Osteoblast (primary cell): ENCODE measurements at regions not wholly inside any gene's neighbourhood (a gene's known extent, or its start where the extent isn't known, plus 50 kb on each side); places are given as distances from the start of the nearest gene placed in this dataset.

Source experiments
- DNase-seq: peaks from one replicate; pipeline ENCODE4 v3.0.0; 2011; ENCODE audit warnings: low spot score, mixed read lengths; ENCODE audit not compliant: insufficient read length; ENCODE audit errors: missing footprints
- H2AFZ ChIP-seq: 2 replicates; pipeline ENCODE4 v1.6.0; 2011; ENCODE audit warnings: mild to moderate bottlenecking, low read length
- H3K27ac ChIP-seq: 2 replicates; pipeline ENCODE4 v1.5.1; 2011; ENCODE audit warnings: mild to moderate bottlenecking, low read depth, low read length, moderate library complexity
- H3K27me3 ChIP-seq: 2 replicates; pipeline ENCODE4 v1.6.0; 2012; ENCODE audit warnings: mild to moderate bottlenecking, control low read depth, inconsistent platforms, low read length, moderate library complexity; ENCODE audit not compliant: insufficient read depth
- H3K36me3 ChIP-seq: 2 replicates; pipeline ENCODE4 v1.5.1; 2011; ENCODE audit warnings: mild to moderate bottlenecking, low read length, control low read depth, moderate library complexity; ENCODE audit not compliant: insufficient read depth
- H3K4me1 ChIP-seq: 2 replicates; pipeline ENCODE4 v1.5.1; 2011; ENCODE audit warnings: mild to moderate bottlenecking, low read length, control low read depth, moderate library complexity; ENCODE audit not compliant: insufficient read depth
- H3K4me2 ChIP-seq: 2 replicates; pipeline ENCODE4 v1.6.0; 2011; ENCODE audit warnings: mild to moderate bottlenecking, low read length; ENCODE audit not compliant: insufficient read depth
- H3K4me3 ChIP-seq: fragments of 200-600 bp; sonication (generic); 3 replicates; pipeline ENCODE4 v1.5.1; 2012; ENCODE audit warnings: mild to moderate bottlenecking, low read length, inconsistent platforms; ENCODE audit not compliant: insufficient read depth
- H3K79me2 ChIP-seq: 2 replicates; pipeline ENCODE4 v1.6.0; 2012; ENCODE audit warnings: mild to moderate bottlenecking, low read length, control low read depth, inconsistent platforms; ENCODE audit not compliant: insufficient read depth
- H3K9me3 ChIP-seq: 2 replicates; pipeline ENCODE4 v1.5.1; 2011; ENCODE audit warnings: low read depth, low read length, control low read depth
- H4K20me1 ChIP-seq: 2 replicates; pipeline ENCODE4 v1.6.0; 2012; ENCODE audit warnings: mild to moderate bottlenecking, low read length, control low read depth; ENCODE audit not compliant: insufficient read depth
- CTCF ChIP-seq: IDR thresholded peaks from 2 replicates; pipeline ENCODE4 v1.5.1; 2011; ENCODE audit warnings: mild to moderate bottlenecking, low read depth, low read length, moderate library complexity; ENCODE audit errors: extremely low read depth

- Histone ChIP-seq H3K4me2 (no peak overlapping the region), H3K9me3 (peaks cover 2% of the 10 kb centered on the region)
Measured at GRCh38 chr1:114258074-114258473, 104.4 kb upstream of the SYT6 start.

DNA sequence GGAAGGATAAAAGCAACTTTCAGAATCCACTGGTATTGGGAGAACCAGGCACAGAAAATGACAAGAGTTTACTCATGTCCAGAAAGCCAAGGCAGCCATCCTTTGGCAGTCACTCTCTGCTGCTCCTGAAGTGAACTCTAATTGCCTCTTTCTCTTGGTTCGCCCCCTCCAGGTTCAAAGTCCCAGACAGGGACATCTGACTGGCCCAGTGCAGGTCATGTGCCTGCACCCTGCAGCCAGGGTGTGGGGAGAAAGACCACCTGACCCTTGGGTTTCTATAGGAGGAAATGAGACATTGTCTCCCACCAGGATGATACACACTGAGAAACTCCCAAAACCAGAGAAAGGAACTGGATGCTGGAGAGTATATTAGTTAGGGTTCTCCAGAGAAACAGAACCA, 103.9 kb upstream of the SYT6 start:
- H4K20me1 ChIP-seq = no peaks in the 10 kb centered on the region
- no peaks in the 10 kb centered on the region for H3K4me1 ChIP-seq
- TF ChIP-seq CTCF = no peak
- H3K36me3 ChIP-seq = no peaks in the 10 kb centered on the region
- no peak overlapping the region for H3K4me3 ChIP-seq
- H3K4me2 ChIP-seq = no peak overlapping the region
- H3K27me3 ChIP-seq = peaks cover 15% of the 10 kb centered on the region
- no peak for DNase-seq
- H2AFZ ChIP-seq = no peak overlapping the region
- H3K27ac ChIP-seq = no peak overlapping the region
- no peaks in the 10 kb centered on the region for H3K79me2 ChIP-seq
- peaks cover 2% of the 10 kb centered on the region for H3K9me3 ChIP-seq

More at GRCh38 chr1:114258074-114258473, 104.4 kb upstream of the SYT6 start:
- Histone ChIP-seq H3K4me1 (no peaks in the 10 kb centered on the region), H3K27me3 (peaks cover 15% of the 10 kb centered on the region), H3K4me3 (no peak overlapping the region), H2AFZ (no peak overlapping the region), H3K27ac (no peak overlapping the region), H3K79me2 (no peaks in the 10 kb centered on the region), H3K36me3 (no peaks in the 10 kb centered on the region), H4K20me1 (no peaks in the 10 kb centered on the region)
- DNase-seq = no peak
- TF ChIP-seq CTCF = no peak

DNA sequence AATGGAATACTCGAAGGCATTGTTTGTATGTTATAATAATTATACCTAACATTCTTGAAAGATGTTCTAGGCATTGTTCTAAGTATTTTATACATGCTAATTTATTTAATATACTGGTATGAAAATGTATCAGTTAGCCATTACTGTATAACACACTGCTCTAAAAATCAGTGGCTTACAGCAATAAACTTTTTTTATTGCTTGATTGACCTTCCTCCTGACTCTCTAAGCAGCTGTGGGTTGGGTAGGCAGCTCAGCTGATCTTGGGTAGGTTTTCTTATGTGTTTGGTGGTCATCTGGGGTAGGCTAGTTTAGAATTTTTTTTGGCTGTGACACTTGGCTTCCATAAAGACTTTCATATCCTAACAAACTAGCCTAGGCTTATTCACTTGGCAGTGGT, 100.2 kb upstream of the SYT6 start:
- Histone ChIP-seq H3K36me3 (no peaks in the 10 kb centered on the region), H3K9me3 (peaks cover 2% of the 10 kb centered on the region), H2AFZ (no peak overlapping the region), H3K4me2 (no peak overlapping the region), H3K79me2 (no peaks in the 10 kb centered on the region), H3K4me3 (no peak overlapping the region), H4K20me1 (no peaks in the 10 kb centered on the region), H3K27me3 (peaks cover 2% of the 10 kb centered on the region), H3K27ac (no peak overlapping the region), H3K4me1 (no peaks in the 10 kb centered on the region)
- TF ChIP-seq CTCF = no peak
- DNase-seq = no peak

DNA sequence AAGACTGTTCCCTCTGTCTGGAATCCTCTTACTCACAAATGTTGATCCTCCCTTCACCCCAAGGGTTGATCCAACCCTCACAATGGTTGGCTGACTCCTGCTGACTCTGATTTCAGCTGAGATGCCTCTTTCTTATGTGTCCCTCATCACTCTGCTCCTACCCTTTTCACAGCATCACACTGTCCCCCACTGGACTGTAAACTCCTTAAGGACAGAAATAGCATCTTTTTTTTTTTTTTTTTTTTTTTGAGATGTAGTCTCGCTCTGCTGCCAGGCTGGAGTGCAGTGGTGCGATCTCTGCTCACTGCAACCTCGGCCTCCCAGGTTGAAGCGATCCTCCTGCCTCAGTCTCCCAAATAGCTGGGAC, 97.9 kb upstream of the SYT6 start:
- Histone ChIP-seq H2AFZ (no peak overlapping the region), H3K4me2 (no peak overlapping the region), H3K4me3 (no peak overlapping the region), H3K36me3 (no peaks in the 10 kb centered on the region), H3K27ac (no peak overlapping the region), H3K9me3 (peaks cover 2% of the 10 kb centered on the region), H3K79me2 (no peaks in the 10 kb centered on the region), H3K27me3 (peaks cover 2% of the 10 kb centered on the region), H4K20me1 (no peaks in the 10 kb centered on the region), H3K4me1 (no peaks in the 10 kb centered on the region)
- no peak for TF ChIP-seq CTCF
- no peak for DNase-seq
